Psoas muscle (tissue), 7 donors: ENCODE measurements at regions not wholly inside any gene's neighbourhood (a gene's known extent, or its start where the extent isn't known, plus 50 kb on each side); places are given as distances from the start of the nearest gene placed in this dataset.

ENCODE experiments used
- ATAC-seq, 4 donors: fragments of 200-7000 bp; cut with Tn5 transposase; one replicate each; pipeline ENCODE4 v1.9.1; 2020; ENCODE audit warnings: moderate library complexity in 3 of 4, mild to moderate bottlenecking in 2 of 4
- DNase-seq, 2 donors: peaks; one replicate each; pipeline ENCODE4 v3.0.0-alpha.2; 2020
- H3K27ac ChIP-seq: fragments of 200-600 bp; one replicate; pipeline ENCODE4 v1.8.0; 2022
- H3K27me3 ChIP-seq, 3 donors: fragments of 200-600 bp in 1 of 3; one replicate each; pipeline versions ENCODE4 v1.6.1 to v1.8.0; 2013 to 2022; ENCODE audit warnings: low read length in 2 of 3, mild to moderate bottlenecking in 2 of 3, moderate library complexity in 1 of 3; ENCODE audit not compliant: insufficient read depth in 3 of 3
- H3K36me3 ChIP-seq, 2 donors: fragments of 200-600 bp in 1 of 2; one replicate each; pipeline versions ENCODE4 v1.6.1 to v1.8.0; 2013 to 2022; ENCODE audit warnings: low read depth in 1 of 2, mild to moderate bottlenecking in 1 of 2, moderate library complexity in 1 of 2; ENCODE audit not compliant: insufficient read depth in 1 of 2
- H3K4me1 ChIP-seq: fragments of 200-600 bp; one replicate; pipeline ENCODE4 v1.8.0; 2022
- H3K4me3 ChIP-seq: fragments of 200-600 bp; one replicate; pipeline ENCODE4 v1.8.0; 2022; ENCODE audit warnings: mild to moderate bottlenecking
- H3K9me3 ChIP-seq: fragments of 200-600 bp; one replicate; pipeline ENCODE4 v1.8.0; 2022
- CTCF ChIP-seq: fragments of 200-600 bp; IDR thresholded peaks from one replicate; pipeline ENCODE4 v1.8.0; 2022; ENCODE audit warnings: antibody characterized with exemption
- WGBS, 3 donors: extraction: QIAGEN DNeasy Blood & Tissue Kit; methylation state at CpG; one replicate each; pipeline versions ENCODE4 v1.1.6 to v1.1.7; 2013; 5-methylcytosine and 5-hydroxymethylcytosine counted together
- intact Hi-C, 2 donors: fragments of 100-400 bp; cut with DNase I; formaldehyde crosslinking; loops; one replicate each; pipeline versions ENCODE4 v1.11.0 to v1.14.2; 2022
- donor health status: healthy with polysubstance abuse.
- donor health status: DM: no; HTN: no; CAD: no; lungs with moderate emphysema.
- donor health status: Bipolar disorder and iron deficiency.
- donor health status: healthy.
- donor health status: DM: yes; HTN: yes; CAD: no.
- donor health status: DM: no; HTN: no; CAD: no.
- donor health status: DM: yes; HTN: yes; CAD: no.

- Histone ChIP-seq H3K4me1 (no peaks in the 10 kb centered on the region), H3K27me3 (no peaks in the 10 kb centered on the region), H3K4me3 (no peak overlapping the region), H3K9me3 (peaks cover 4% of the 10 kb centered on the region), H3K36me3 (no peaks in the 10 kb centered on the region), H3K27ac (no peak overlapping the region)
- ATAC-seq, result no peak
- TF ChIP-seq CTCF, result no peak
- 88 to 90% (median 88%) methylated on average over 4 of the region's 4 CpGs for WGBS, 3 donors
- no peak for DNase-seq
- intact Hi-C loops, result no loop called here
Observed at GRCh38 chr6:19100752-19101151, 713.6 kb downstream of the RNF144B start.

GRCh38 chr6:19102936-19103335 is 715.8 kb downstream of the RNF144B start:
- intact Hi-C loops, result no loop called here
- WGBS, 3 donors, result 37 to 48% (median 38%) methylated on average over 3 of the region's 3 CpGs
- Histone ChIP-seq H3K9me3 (peaks cover 13% of the 10 kb centered on the region), H3K4me1 (no peaks in the 10 kb centered on the region), H3K27me3 (no peaks in the 10 kb centered on the region), H3K4me3 (no peak overlapping the region), H3K36me3 (no peaks in the 10 kb centered on the region), H3K27ac (no peak overlapping the region)
- DNase-seq, result no peak
- TF ChIP-seq CTCF, result no peak
- ATAC-seq, result no peak

GRCh38 chr6:19107468-19107867 is 720.3 kb downstream of the RNF144B start:
- Histone ChIP-seq H3K27ac (no peak overlapping the region), H3K4me1 (no peaks in the 10 kb centered on the region), H3K27me3 (no peaks in the 10 kb centered on the region), H3K4me3 (no peak overlapping the region), H3K9me3 (peaks cover 13% of the 10 kb centered on the region), H3K36me3 (no peaks in the 10 kb centered on the region)
- WGBS, 3 donors, result 83 to 90% (median 84%) methylated on average over 1 of the region's 1 CpG
- intact Hi-C loops, result no loop called here
- no peak for DNase-seq
- ATAC-seq, result no peak
- TF ChIP-seq CTCF, result no peak

GRCh38 chr6:19121521-19121920 is 715.6 kb upstream of the ID4 start:
- intact Hi-C loops, result no loop called here
- Histone ChIP-seq H3K27me3 (no peaks in the 10 kb centered on the region), H3K4me3 (no peak overlapping the region), H3K27ac (no peak overlapping the region), H3K36me3 (no peaks in the 10 kb centered on the region), H3K9me3 (no peaks in the 10 kb centered on the region), H3K4me1 (no peaks in the 10 kb centered on the region)
- DNase-seq (no peak), ATAC-seq (no peak)
- TF ChIP-seq CTCF, result no peak

GRCh38 chr6:19127081-19127480 is 710.1 kb upstream of the ID4 start:
- H3K4me1 ChIP-seq, result no peaks in the 10 kb centered on the region
- no peak for TF ChIP-seq CTCF
- ATAC-seq, result no peak
- H3K27ac ChIP-seq, result no peak overlapping the region
- no peaks in the 10 kb centered on the region for H3K27me3 ChIP-seq
- intact Hi-C loops, result no loop called here
- H3K4me3 ChIP-seq, result no peak overlapping the region
- DNase-seq, result no peak
- 60 to 86% (median 74%) methylated on average over 3 of the region's 3 CpGs for WGBS, 3 donors
- H3K9me3 ChIP-seq, result no peaks in the 10 kb centered on the region
- no peaks in the 10 kb centered on the region for H3K36me3 ChIP-seq
